ENCODE measurements at regions not wholly inside any gene's neighbourhood (a gene's known extent, or its start where the extent isn't known, plus 50 kb on each side); places are given as distances from the start of the nearest gene placed in this dataset.

GRCh38 chr12:24379861-24380521 lies 430.5 kb upstream of the SOX5 start:
- Histone ChIP-seq H3K79me2 (ENCODE audit: insufficient read depth, low read length) (no peaks in the 10 kb centered on the region), H4K20me1 (ENCODE audit: insufficient read depth) (no peaks in the 10 kb centered on the region), H2AFZ (ENCODE audit: low read depth, low read length, poor library complexity, severe bottlenecking) (no peak overlapping the region), H3K9me2 (ENCODE audit: insufficient read depth) (no peaks in the 10 kb centered on the region), H3K4me2 (ENCODE audit: low read length) (no peak overlapping the region), H3K27me3 (ENCODE audit: insufficient read depth, low read length) (no peaks in the 10 kb centered on the region), H3K36me3 (ENCODE audit: control insufficient read depth in 1 of 2, insufficient read depth in 2 of 2, low read length in 2 of 2) (no peaks in the 10 kb centered on the region), H3K9me3 (ENCODE audit: control insufficient read depth in 1 of 2, insufficient read depth in 1 of 2, low read depth in 1 of 2, low read length in 2 of 2) (peaks cover 9 to 40% of the 10 kb centered on the region in 2 experiments; a peak in 2 of 4 replicates), H3K27ac (ENCODE audit: low read depth, low read length) (no peak overlapping the region), H3K4me3 (replicated peaks in 1 of 2; ENCODE audit: low read depth in 1 of 2, low read length in 2 of 2) (no peak overlapping the region), H3K4me1 (ENCODE audit: control insufficient read depth in 1 of 2, insufficient read depth in 2 of 2, low read length in 2 of 2) (no peaks in the 10 kb centered on the region), H3K9ac (ENCODE audit: low read length) (no peak overlapping the region)
- DNase-seq (ENCODE audit: low read depth, low spot score) (no peak), ATAC-seq (no peak)
- no TSS peak for BruUV-seq (replicated peaks)
- ChIA-PET POLR2A (no interaction called here), RAD21 (ENCODE audit: low non-redundant PET in 1 of 2, low total read pairs in 2 of 2, uncharacterized antibody in 2 of 2, unreplicated experiment in 2 of 2) (no interaction called here), CTCF (no interaction called here)
- TF ChIP-seq ATF3 (IDR thresholded peaks at IDR 0.05) (no peak), REST (IDR thresholded peaks at IDR 0.05; ENCODE audit: low read depth) (no peak), SRF (IDR thresholded peaks at IDR 0.05; ENCODE audit: low read depth) (no peak), POLR2AphosphoS5 (IDR thresholded peaks at IDR 0.05; ENCODE audit: low read depth, low read length) (no peak), EGR1 (IDR thresholded peaks at IDR 0.05; ENCODE audit: low read depth) (no peak), EZH2 (IDR thresholded peaks at IDR 0.05) (no peak), JUND (IDR thresholded peaks at IDR 0.05) (no peak), EZH2phosphoT487 (IDR thresholded peaks at IDR 0.05; ENCODE audit: borderline replicate concordance) (no peak), CBX3 (IDR thresholded peaks at IDR 0.05; ENCODE audit: low read depth) (no peak), SP1 (IDR thresholded peaks at IDR 0.05; ENCODE audit: low read depth) (no peak), MAX (IDR thresholded peaks at IDR 0.05) (no peak), ZFX (IDR thresholded peaks at IDR 0.05) (no peak), CEBPB (IDR thresholded peaks at IDR 0.05; ENCODE audit: low read depth) (no peak), YY1 (IDR thresholded peaks at IDR 0.05; ENCODE audit: extremely low read depth, insufficient replicate concordance, low read depth, low read length) (no peak), SIN3A (IDR thresholded peaks at IDR 0.05; ENCODE audit: low read depth) (no peak), TCF7L2 (IDR thresholded peaks at IDR 0.05; ENCODE audit: borderline replicate concordance, extremely low read depth, insufficient read depth, insufficient read length) (no peak), RAD21 (IDR thresholded peaks at IDR 0.05; ENCODE audit: low read depth) (no peak)
- intact Hi-C loops (cut with micrococcal nuclease): no loop called here

Data from HCT116 (cell line).